GM19467 (cell line): ENCODE measurements at regions not wholly inside any gene's neighbourhood (a gene's known extent, or its start where the extent isn't known, plus 50 kb on each side); places are given as distances from the start of the nearest gene placed in this dataset.

Experiments used
- ATAC-seq: cut with Tn5 transposase; IDR thresholded peaks from one replicate; pipeline ENCODE4 v1.9.1; 2021; ENCODE audit warnings: mild to moderate bottlenecking, moderate library complexity; ENCODE audit not compliant: unreplicated experiment

- no peak for ATAC-seq
These were observed 434.8 kb upstream of the SLC8A1 start for GRCh38 chr2:40886655-40887054.

DNA sequence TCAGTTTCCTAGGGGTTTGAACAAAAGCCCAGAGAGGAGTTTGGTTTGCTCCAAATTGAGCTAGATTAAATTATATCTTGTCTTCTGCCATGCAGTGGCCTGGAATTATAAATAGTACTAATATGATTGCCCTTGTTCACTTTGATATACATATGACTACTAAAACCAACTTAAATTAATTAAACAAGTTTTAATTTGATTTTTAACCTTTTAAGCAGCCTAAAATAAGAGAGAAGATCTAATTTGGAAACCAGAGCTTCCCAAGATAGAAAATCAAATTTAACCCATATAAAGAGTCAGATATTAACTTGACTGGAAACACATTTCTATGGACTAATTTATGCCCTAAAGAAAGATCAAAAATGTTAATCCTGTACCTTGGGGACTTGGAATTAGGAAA, 444.5 kb upstream of the SLC8A1 start:
- ATAC-seq: no peak

GRCh38 chr2:40914666-40915065, 462.8 kb upstream of the SLC8A1 start:
- no peak for ATAC-seq

DNA sequence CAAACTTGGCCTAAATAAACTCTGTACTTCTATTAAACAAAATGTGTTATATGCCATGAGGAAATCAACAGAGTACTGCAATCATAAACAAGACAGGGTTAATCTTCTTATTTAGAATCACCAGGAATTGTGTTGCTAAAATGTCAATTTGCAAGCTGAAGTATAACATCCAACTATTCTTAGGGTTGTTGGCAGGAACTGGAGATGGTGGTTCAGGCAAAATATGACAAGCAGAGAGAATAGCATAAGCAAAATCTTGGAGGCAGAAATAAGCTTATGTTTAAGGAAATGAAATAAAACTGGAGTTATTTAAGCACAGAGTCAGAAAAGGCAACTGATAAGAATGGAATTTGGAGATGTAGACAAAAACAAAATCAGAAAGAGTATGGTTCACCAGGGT, 463.8 kb upstream of the SLC8A1 start:
- ATAC-seq: no peak

- ATAC-seq: no peak
These were observed 483.5 kb upstream of the SLC8A1 start for GRCh38 chr2:40935349-40935748.

DNA sequence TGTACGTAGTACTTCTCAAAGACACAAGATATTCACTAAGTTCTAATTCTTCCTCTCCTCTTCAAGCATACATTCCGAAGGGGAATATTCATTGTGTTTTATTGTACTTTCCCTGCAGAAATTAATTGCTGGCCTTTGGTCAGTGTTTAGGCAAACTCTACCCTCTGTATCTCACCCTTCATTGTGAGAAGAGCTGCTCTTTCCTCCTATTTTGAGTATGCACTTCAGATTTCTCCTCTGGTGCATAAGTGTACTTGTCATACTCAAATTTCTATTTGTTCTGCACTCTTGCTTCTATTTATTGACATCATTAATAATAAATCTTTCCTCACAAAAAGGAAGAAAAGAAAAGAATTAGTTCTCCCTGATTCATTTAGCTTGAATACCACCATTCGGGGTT, 485.4 kb upstream of the SLC8A1 start:
- ATAC-seq: no peak

- ATAC-seq: no peak
These were observed 501.5 kb upstream of the SLC8A1 start for GRCh38 chr2:40953341-40953740.

DNA sequence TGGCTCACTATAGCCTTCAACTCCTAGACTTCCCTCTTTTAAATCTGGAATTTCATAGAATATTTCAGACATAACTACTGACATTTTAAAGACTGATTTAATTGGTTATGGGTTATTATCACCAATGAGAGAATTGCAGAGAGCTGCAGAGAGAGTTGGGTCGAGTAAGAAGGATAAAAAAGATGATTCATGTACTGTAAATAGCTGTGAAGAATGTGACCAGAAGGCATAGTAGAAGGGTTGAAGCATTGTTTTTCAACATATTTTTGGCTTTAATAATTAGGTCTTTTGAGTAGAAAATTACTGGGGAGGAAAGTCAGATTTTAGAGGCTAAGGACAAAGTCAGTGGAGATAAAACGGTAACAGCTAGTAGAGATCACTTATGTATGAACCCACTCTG, 503.2 kb upstream of the SLC8A1 start:
- ATAC-seq: no peak

GRCh38 chr2:40955635-40956034, 503.7 kb upstream of the SLC8A1 start:
- ATAC-seq: no peak

DNA sequence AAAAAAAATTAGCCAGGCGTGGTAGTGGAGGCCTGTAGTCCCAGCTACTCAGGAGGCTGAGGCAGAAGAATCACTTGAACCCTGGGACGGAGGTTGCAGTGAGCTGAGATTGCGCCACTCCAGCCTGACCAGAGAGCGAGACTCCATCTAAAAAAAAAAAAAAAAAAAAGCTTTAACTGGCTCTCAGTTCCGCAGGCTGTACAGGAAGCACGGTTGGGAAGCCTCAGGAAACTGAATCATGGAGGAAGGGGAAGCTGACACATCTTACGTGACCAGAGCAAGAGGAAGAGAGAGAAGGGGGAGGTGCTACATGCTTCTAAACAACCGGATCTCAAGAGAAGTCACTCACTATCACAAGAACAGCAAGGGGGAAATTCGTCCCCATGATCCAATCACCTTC, 505.6 kb upstream of the SLC8A1 start:
- no peak for ATAC-seq

DNA sequence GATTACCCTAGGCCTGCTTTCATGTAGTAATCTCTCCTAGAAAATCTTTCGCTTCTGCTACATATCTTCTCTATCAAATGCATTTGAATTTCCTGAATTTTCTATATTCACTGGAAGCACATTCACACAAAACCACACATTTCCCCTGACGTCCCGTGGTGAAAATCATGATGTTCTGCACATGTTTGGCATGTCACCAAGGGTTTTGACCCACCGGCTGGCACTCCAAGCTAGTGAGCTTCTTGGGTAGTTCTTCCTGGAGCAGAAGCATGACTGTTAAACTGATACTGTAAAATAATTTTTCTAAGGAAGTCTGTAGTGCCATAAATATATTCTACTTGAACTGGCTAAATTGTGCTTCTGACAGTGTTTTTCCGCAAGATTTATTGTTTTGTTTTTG, 510.1 kb upstream of the SLC8A1 start:
- ATAC-seq: no peak

DNA sequence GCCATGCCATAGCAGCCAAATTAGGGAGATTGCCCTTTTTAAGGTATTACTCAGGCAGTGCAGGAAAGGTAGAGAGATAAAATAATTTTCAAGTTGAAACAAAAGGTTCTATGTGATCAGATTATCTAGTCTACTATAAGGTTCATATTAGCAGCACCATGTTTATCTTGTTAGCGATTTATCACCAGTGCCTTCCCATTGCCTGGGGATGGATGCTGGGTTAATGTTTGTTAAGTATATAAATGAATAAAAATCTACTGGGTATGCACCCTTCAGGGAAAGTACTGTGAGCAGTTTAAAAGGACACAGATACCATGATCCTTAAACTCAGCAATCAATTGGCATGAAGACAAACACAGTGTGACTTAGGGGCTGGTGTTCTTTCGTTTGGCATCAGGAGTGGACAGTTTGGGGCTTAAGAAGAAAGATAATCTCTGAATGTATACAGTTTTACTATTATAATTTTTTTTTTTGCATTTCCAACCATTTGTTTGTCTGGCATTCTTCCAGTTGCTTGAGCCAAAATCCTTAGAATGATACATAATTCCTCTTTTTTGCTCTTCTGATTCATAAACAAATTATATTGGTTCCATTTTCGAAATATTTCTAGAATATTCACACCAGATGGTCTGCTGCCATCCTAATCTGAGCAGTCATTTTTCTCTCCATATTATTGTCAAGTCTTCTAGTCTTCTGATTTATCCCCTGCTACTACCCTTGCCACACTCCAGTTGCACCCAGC, 512.8 kb upstream of the SLC8A1 start:
- no peak for ATAC-seq

- no peak for ATAC-seq
These were observed 515.6 kb upstream of the SLC8A1 start for GRCh38 chr2:40967451-40967850.

GRCh38 chr2:40975151-40975550, 523.3 kb upstream of the SLC8A1 start:
- no peak for ATAC-seq

GRCh38 chr2:40997362-40997761, 545.5 kb upstream of the SLC8A1 start:
- no peak for ATAC-seq

GRCh38 chr2:41000374-41000773, 548.5 kb upstream of the SLC8A1 start:
- ATAC-seq: no peak

- no peak for ATAC-seq
These were observed 549.0 kb upstream of the SLC8A1 start for GRCh38 chr2:41000906-41001305.

DNA sequence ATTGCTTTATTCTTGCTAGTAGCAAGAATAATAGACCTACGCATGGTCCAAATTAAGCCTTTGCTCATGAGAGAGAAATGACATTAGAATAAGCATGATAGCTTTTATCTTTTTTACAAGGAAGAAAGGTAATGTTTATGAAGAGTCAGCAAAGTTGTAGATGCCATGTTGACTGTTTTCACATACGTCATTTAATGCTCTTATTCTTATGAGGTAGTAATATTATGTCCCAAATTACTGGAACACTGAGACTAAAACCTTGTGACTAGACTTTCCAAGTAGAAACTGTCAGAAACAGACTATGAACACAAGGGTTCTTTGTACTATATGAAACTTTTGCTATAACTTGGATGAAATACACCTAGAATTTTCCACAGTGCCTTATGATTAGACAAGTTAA, 552.8 kb upstream of the SLC8A1 start:
- no peak for ATAC-seq

GRCh38 chr2:41020358-41020757, 568.5 kb upstream of the SLC8A1 start:
- no peak for ATAC-seq

GRCh38 chr2:41024816-41025215, 572.9 kb upstream of the SLC8A1 start:
- ATAC-seq: no peak

GRCh38 chr2:41026613-41027012, 574.7 kb upstream of the SLC8A1 start:
- peak; percentile 61 for ATAC-seq

- no peak for ATAC-seq
These were observed 575.2 kb upstream of the SLC8A1 start for GRCh38 chr2:41027095-41027494.

DNA sequence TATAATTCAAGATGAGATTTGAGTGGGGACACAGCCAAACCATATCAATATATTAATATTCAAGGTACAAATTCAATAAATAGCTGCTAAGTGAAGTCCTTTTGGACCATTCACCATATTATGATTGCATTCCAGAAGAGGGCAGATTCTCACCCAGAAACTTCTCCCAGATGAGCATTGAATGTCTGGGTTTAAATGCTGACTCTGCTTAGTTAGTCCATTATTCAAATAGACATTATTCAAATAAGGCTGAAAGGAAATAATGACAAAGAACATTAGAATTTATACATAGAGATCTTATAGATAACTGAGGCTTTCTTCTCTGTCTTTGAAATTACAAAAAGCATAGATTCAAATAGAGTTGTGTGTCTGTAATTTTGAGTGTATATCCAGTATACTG, 579.4 kb upstream of the SLC8A1 start:
- ATAC-seq: no peak
